SK-N-SH (cell line): ENCODE measurements at regions not wholly inside any gene's neighbourhood (a gene's known extent, or its start where the extent isn't known, plus 50 kb on each side); places are given as distances from the start of the nearest gene placed in this dataset.

Source experiments
- CTCF ChIA-PET: fragments of 300-600, 350-600 bp; formaldehyde crosslinking; extraction: SDS; loops from one replicate; lab custom pipeline; 2021; lab: Yijun Ruan, JAX
- POLR2A ChIA-PET: fragments of 350-600 bp; sonication (Branson Sonifier 250); formaldehyde crosslinking; extraction: SDS; loops from one replicate; lab custom pipeline; 2020; ENCODE audit warnings: antibody characterized with exemption, inconsistent platforms; lab: Yijun Ruan, JAX
- DNase-seq: peaks from one replicate; pipeline ENCODE4 v3.0.0; 2012
- H2AFZ ChIP-seq: fragments of 200-600 bp; sonication (generic); 2 replicates; pipeline ENCODE4 v1.8.1; 2016; ENCODE audit warnings: antibody characterized with exemption, mild to moderate bottlenecking, low read depth
- H3F3A ChIP-seq: fragments of 200-600 bp; sonication (generic); replicated peaks from 2 replicates; pipeline ENCODE3; 2016; ENCODE audit warnings: antibody characterized with exemption, mild to moderate bottlenecking; ENCODE audit not compliant: insufficient read depth
- H3K27ac ChIP-seq, 2 experiments: fragments of 200-500 bp in 1 of 2; fragments of 200-600 bp in 1 of 2; sonication (Bioruptor generic) in 1 of 2; sonication (generic), shearing (Covaris generic) in 1 of 2; 2 replicates each; pipeline versions ENCODE4 v1.5.1 to v1.6.1; 2014 to 2016; ENCODE audit warnings: low read depth in 2 of 2, inconsistent platforms in 1 of 2, low read length in 1 of 2, mild to moderate bottlenecking in 1 of 2, mixed read lengths in 1 of 2
- H3K27me3 ChIP-seq: fragments of 200-600 bp; sonication (generic), shearing (Covaris generic); 2 replicates; pipeline ENCODE4 v1.6.1; 2016; ENCODE audit warnings: mixed run types; ENCODE audit not compliant: insufficient read depth
- H3K36me3 ChIP-seq, 2 experiments: fragments of 200-500 bp in 1 of 2; fragments of 200-600 bp in 1 of 2; sonication (Bioruptor generic) in 1 of 2; sonication (generic) in 1 of 2; replicated peaks in 1 of 2; 2 replicates each; pipeline versions ENCODE3 to v1.5.1; 2014 to 2016; ENCODE audit warnings: low read length in 1 of 2, mild to moderate bottlenecking in 1 of 2; ENCODE audit not compliant: insufficient read depth in 2 of 2, control insufficient read depth in 1 of 2
- H3K4me1 ChIP-seq, 2 experiments: fragments of 200-500 bp in 1 of 2; fragments of 200-600 bp in 1 of 2; sonication (Bioruptor generic) in 1 of 2; sonication (generic), shearing (Covaris generic) in 1 of 2; 2 replicates each; pipeline versions ENCODE4 v1.5.1 to v1.6.1; 2014 to 2016; ENCODE audit warnings: low read depth in 1 of 2, low read length in 1 of 2, mixed run types in 1 of 2; ENCODE audit not compliant: insufficient read depth in 2 of 2, control insufficient read depth in 1 of 2
- H3K4me2 ChIP-seq: fragments of 200-600 bp; sonication (generic), shearing (Covaris generic); 2 replicates; pipeline ENCODE4 v1.6.1; 2017; ENCODE audit warnings: mixed run types
- H3K4me3 ChIP-seq, 2 experiments: fragments of 200-500 bp in 1 of 2; fragments of 200-600 bp in 1 of 2; sonication (Bioruptor generic) in 1 of 2; sonication (generic), shearing (Covaris generic) in 1 of 2; 2 replicates each; pipeline versions ENCODE4 v1.5.1 to v1.8.1; 2014 to 2016; ENCODE audit warnings: low read depth in 2 of 2, inconsistent platforms in 1 of 2, low read length in 1 of 2, mild to moderate bottlenecking in 1 of 2, mixed read lengths in 1 of 2, moderate library complexity in 1 of 2
- H3K79me2 ChIP-seq: fragments of 200-600 bp; sonication (generic); 2 replicates; pipeline ENCODE4 v1.8.1; 2017; ENCODE audit warnings: mild to moderate bottlenecking; ENCODE audit not compliant: insufficient read depth
- H3K9ac ChIP-seq: fragments of 200-600 bp; sonication (generic); 2 replicates; pipeline ENCODE4 v1.6.1; 2017; ENCODE audit warnings: mixed run types
- H3K9me2 ChIP-seq: fragments of 200-600 bp; sonication (generic); 2 replicates; pipeline ENCODE4 v1.6.1; 2017; ENCODE audit warnings: mixed run types
- H3K9me3 ChIP-seq: fragments of 200-600 bp; sonication (generic); 2 replicates; pipeline ENCODE4 v1.6.1; 2017; ENCODE audit warnings: mixed run types, mild to moderate bottlenecking, moderate library complexity
- H4K20me1 ChIP-seq: fragments of 200-600 bp; sonication (generic); 2 replicates; pipeline ENCODE4 v1.6.1; 2017; ENCODE audit warnings: mild to moderate bottlenecking, mixed run types; ENCODE audit not compliant: insufficient read depth
- CHD2 ChIP-seq: fragments of 150-350 bp; IDR thresholded peaks from 2 replicates; pipeline ENCODE4 v1.6.1; 2018; ENCODE audit warnings: low read length; ENCODE audit not compliant: partially characterized antibody
- CTCF ChIP-seq: fragments of 200-600 bp; sonication (generic); IDR thresholded peaks from 2 replicates; pipeline ENCODE4 v1.6.1; 2017; ENCODE audit warnings: antibody characterized with exemption, mild to moderate bottlenecking, moderate library complexity
- EZH2phosphoT487 ChIP-seq: fragments of 200-600 bp; sonication (generic); IDR thresholded peaks from 2 replicates; pipeline ENCODE4 v1.6.1; 2017; ENCODE audit warnings: low read depth, mixed run types, mild to moderate bottlenecking, antibody characterized with exemption, moderate library complexity, borderline replicate concordance
- FOSL2 ChIP-seq: IDR thresholded peaks from 2 replicates; pipeline ENCODE4 v1.4.0; 2012; ENCODE audit warnings: low read depth, mild to moderate bottlenecking, moderate library complexity, borderline replicate concordance
- FOXJ3 ChIP-seq: sonication (generic); formaldehyde crosslinking; IDR thresholded peaks from 2 replicates; pipeline ENCODE4 v1.5.1; 2020; ENCODE audit warnings: mild to moderate bottlenecking, missing genetic modification reagents
- FOXM1 ChIP-seq: IDR thresholded peaks from 2 replicates; pipeline ENCODE4 v1.4.0; 2012; ENCODE audit warnings: low read depth, mild to moderate bottlenecking
- GATA2 ChIP-seq: sonication (generic); formaldehyde crosslinking; IDR thresholded peaks from 2 replicates; pipeline ENCODE4 v1.5.0; 2020; ENCODE audit warnings: mild to moderate bottlenecking, missing genetic modification reagents
- JUND ChIP-seq: IDR thresholded peaks from 2 replicates; pipeline ENCODE4 v1.4.0; 2012
- MEF2A ChIP-seq: IDR thresholded peaks from 2 replicates; pipeline ENCODE4 v1.4.0; 2012; ENCODE audit warnings: low read depth, borderline replicate concordance
- MXI1 ChIP-seq: IDR thresholded peaks from 2 replicates; pipeline ENCODE4 v1.6.1; 2012; ENCODE audit warnings: mild to moderate bottlenecking, low read depth, low read length, improper control_type of control experiment
- POLR2AphosphoS5 ChIP-seq: IDR thresholded peaks from 2 replicates; pipeline ENCODE4 v1.6.1; 2012; ENCODE audit warnings: low read depth, low read length
- RAD21 ChIP-seq: IDR thresholded peaks from 2 replicates; pipeline ENCODE4 v1.6.1; 2012; ENCODE audit warnings: mild to moderate bottlenecking, low read length
- RFX5 ChIP-seq: IDR thresholded peaks from 2 replicates; pipeline ENCODE4 v1.6.1; 2012; ENCODE audit warnings: mild to moderate bottlenecking, improper control_type of control experiment, low read length
- TAF1 ChIP-seq: IDR thresholded peaks from 2 replicates; pipeline ENCODE4 v1.6.1; 2012; ENCODE audit warnings: low read depth, mild to moderate bottlenecking, low read length, moderate library complexity, borderline replicate concordance
- ZBTB33 ChIP-seq: IDR thresholded peaks from 2 replicates; pipeline ENCODE4 v1.4.0; 2012; ENCODE audit warnings: low read depth, borderline replicate concordance
- WGBS: methylation state at CpG from one replicate; pipeline ENCODE4 v1.1.6; 2017; ENCODE audit warnings: low lambda C conversion rate; 5-methylcytosine and 5-hydroxymethylcytosine counted together

GRCh38 chr1:5191470-5191869 is 537.1 kb downstream of the AJAP1 start:
- H2AFZ ChIP-seq: no peak overlapping the region
- TF ChIP-seq EZH2phosphoT487 (no peak), RFX5 (no peak), GATA2 (CRISPR knock-in tag) (no peak), TAF1 (no peak), FOSL2 (no peak), CTCF (no peak), FOXM1 (no peak), MEF2A (no peak), POLR2AphosphoS5 (no peak), FOXJ3 (CRISPR knock-in tag) (no peak), ZBTB33 (no peak), JUND (no peak), RAD21 (no peak)
- 38% methylated on average over 6 of the region's 6 CpGs for WGBS
- H3K27me3 ChIP-seq: no peaks in the 10 kb centered on the region
- H3F3A ChIP-seq: no peaks in the 10 kb centered on the region
- ChIA-PET POLR2A (no interaction called here), CTCF (interaction anchor here (0.8 kb wide), 1 partner anchor 32 kb away, joined by 3 read pairs; no protein-coding TSS in a partner anchor)
- DNase-seq: no peak
- H3K27ac ChIP-seq: no peak overlapping the region
- no peaks in the 10 kb centered on the region for H3K79me2 ChIP-seq
- no peak overlapping the region for H3K9ac ChIP-seq
- H3K9me3 ChIP-seq: no peaks in the 10 kb centered on the region
- H4K20me1 ChIP-seq: no peaks in the 10 kb centered on the region
- no peaks in the 10 kb centered on the region for H3K9me2 ChIP-seq
- no peak overlapping the region for H3K4me3 ChIP-seq
- H3K4me2 ChIP-seq: no peak overlapping the region
- no peaks in the 10 kb centered on the region for H3K36me3 ChIP-seq
- H3K4me1 ChIP-seq: no peaks in the 10 kb centered on the region; a peak in 1 of 4 replicates

GRCh38 chr1:5189384-5189783 is 535.0 kb downstream of the AJAP1 start:
- no peak for TF ChIP-seq CHD2
- no peak for TF ChIP-seq POLR2AphosphoS5
- TF ChIP-seq ZBTB33: no peak
- no peak for TF ChIP-seq MXI1
- TF ChIP-seq, all 33 proteins: peak for 0
- H3K4me2 ChIP-seq: no peak overlapping the region

More at GRCh38 chr1:5189384-5189783, 535.0 kb downstream of the AJAP1 start:
- H3K4me1 ChIP-seq: no peaks in the 10 kb centered on the region; a peak in 1 of 4 replicates
- no peak overlapping the region for H3K9ac ChIP-seq
- no peaks in the 10 kb centered on the region for H3K9me2 ChIP-seq
- H3K27ac ChIP-seq: no peak overlapping the region
- POLR2A ChIA-PET: no interaction called here
- no peaks in the 10 kb centered on the region for H3K9me3 ChIP-seq
- no peak overlapping the region for H2AFZ ChIP-seq
- no peaks in the 10 kb centered on the region for H3K27me3 ChIP-seq
- WGBS: 13% methylated on average over 4 of the region's 4 CpGs
- no peaks in the 10 kb centered on the region for H3K36me3 ChIP-seq
- no peak overlapping the region for H3K4me3 ChIP-seq
- H4K20me1 ChIP-seq: no peaks in the 10 kb centered on the region
- CTCF ChIA-PET: no interaction called here
- no peaks in the 10 kb centered on the region for H3F3A ChIP-seq
- H3K79me2 ChIP-seq: no peaks in the 10 kb centered on the region
- DNase-seq: no peak
